22Rv1 (cell line): ENCODE measurements at regions not wholly inside any gene's neighbourhood (a gene's known extent, or its start where the extent isn't known, plus 50 kb on each side); places are given as distances from the start of the nearest gene placed in this dataset.

Experiments
- CTCF ChIP-seq: fragments of 450-650 bp; IDR thresholded peaks from 2 replicates; pipeline ENCODE4 v1.5.1; 2017; ENCODE audit warnings: mild to moderate bottlenecking
- ZFX ChIP-seq: fragments of 450-650 bp; IDR thresholded peaks from 2 replicates; pipeline ENCODE4 v1.6.1; 2017; ENCODE audit warnings: antibody characterized with exemption, borderline replicate concordance

- no peak for TF ChIP-seq CTCF
- TF ChIP-seq ZFX: no peak
These were observed 933.4 kb upstream of the COX7C start for GRCh38 chr5:85684351-85684750.
